ENCODE measurements at regions not wholly inside any gene's neighbourhood (a gene's known extent, or its start where the extent isn't known, plus 50 kb on each side); places are given as distances from the start of the nearest gene placed in this dataset.

GRCh38 chr12:60977966-60978365 is 1282.2 kb upstream of the USP15 start:
- TF ChIP-seq CTCF (IDR thresholded peaks at IDR 0.05) (no peak), POLR2A (IDR thresholded peaks at IDR 0.05) (no peak)

Data from adrenal gland (tissue), 5 donors.